Fibroblast of pulmonary artery (primary cell): ENCODE measurements at regions not wholly inside any gene's neighbourhood (a gene's known extent, or its start where the extent isn't known, plus 50 kb on each side); places are given as distances from the start of the nearest gene placed in this dataset.
"Not testable (repeated sequence)": the region's sequence is repeated elsewhere in the genome, so short reads cannot be mapped to it uniquely, and the experiment has no call there.

Experiments used
- DNase-seq: peaks from one replicate; pipeline ENCODE4 v3.0.0-alpha.2; 2010; ENCODE audit warnings: low read depth
- H3K4me3 ChIP-seq: replicated peaks from 2 replicates; pipeline ENCODE4 v1.5.1; 2011; ENCODE audit warnings: low read depth, mild to moderate bottlenecking, control low read depth, low read length, moderate library complexity
- CTCF ChIP-seq: IDR thresholded peaks from 2 replicates; pipeline ENCODE4 v1.5.1; 2011; ENCODE audit warnings: mild to moderate bottlenecking, control low read depth, low read length, inconsistent platforms; ENCODE audit errors: missing control alignments

- DNase-seq, result no peak
- H3K4me3 ChIP-seq, result no peak overlapping the region
- TF ChIP-seq CTCF, result no peak
Measured at GRCh38 chr5:18433336-18433735, 799.1 kb downstream of the TAF11L14 start.

GRCh38 chr5:18438126-18438525 lies 803.9 kb downstream of the TAF11L14 start:
- TF ChIP-seq CTCF, result no peak
- DNase-seq, result no peak

GRCh38 chr5:18455521-18455920 lies 821.3 kb downstream of the TAF11L14 start:
- DNase-seq, result no peak
- no peak overlapping the region for H3K4me3 ChIP-seq
- no peak for TF ChIP-seq CTCF

More at GRCh38 chr5:18438126-18438525, 803.9 kb downstream of the TAF11L14 start:
- H3K4me3 ChIP-seq, result no peak overlapping the region

- H3K4me3 ChIP-seq, result no peak overlapping the region
- no peak for DNase-seq
- TF ChIP-seq CTCF, result no peak
Measured at GRCh38 chr5:18457255-18457654, 823.0 kb downstream of the TAF11L14 start.

- no peak for DNase-seq
- H3K4me3 ChIP-seq, result no peak overlapping the region
- no peak for TF ChIP-seq CTCF
Measured at GRCh38 chr5:18461766-18462165, 827.5 kb downstream of the TAF11L14 start.

- DNase-seq, result peak; percentile 50
- peak; percentile 62 for TF ChIP-seq CTCF
- H3K4me3 ChIP-seq, result no peak overlapping the region
Measured at GRCh38 chr5:18465833-18466681, 831.8 kb downstream of the TAF11L14 start.

- DNase-seq, result no peak
- TF ChIP-seq CTCF, result no peak
- no peak overlapping the region for H3K4me3 ChIP-seq
Measured at GRCh38 chr5:18466731-18467130, 832.5 kb downstream of the TAF11L14 start.

- not testable (repeated sequence) for DNase-seq, H3K4me3 ChIP-seq
Measured at GRCh38 chr5:18471791-18472190, 837.5 kb downstream of the TAF11L14 start.
